ENCODE measurements at regions not wholly inside any gene's neighbourhood (a gene's known extent, or its start where the extent isn't known, plus 50 kb on each side); places are given as distances from the start of the nearest gene placed in this dataset.
"Not testable (repeated sequence)": the region's sequence is repeated elsewhere in the genome, so short reads cannot be mapped to it uniquely, and the experiment has no call there.

- Histone ChIP-seq H3K4me1 (no peaks in the 10 kb centered on the region), H3K36me3 (replicated peaks in 1 of 2; ENCODE audit: insufficient read depth in 1 of 2, low read depth in 2 of 2) (no peaks in the 10 kb centered on the region), H3K27me3 (no peaks in the 10 kb centered on the region), H3K4me3 (no peak overlapping the region), H3K9me3 (no peaks in the 10 kb centered on the region), H3K27ac (no peak overlapping the region)
- TF ChIP-seq POLR2A (IDR thresholded peaks at IDR 0.05) (no peak), CTCF (IDR thresholded peaks at IDR 0.05) (no peak)
- intact Hi-C loops (cut with DNase I) = no loop called here
- no peak for ATAC-seq
- no peak for DNase-seq
- whole genome bisulfite sequencing, 2 donors = 62 to 71% methylated on average over 3 of the region's 3 CpGs
Measured at GRCh38 chrX:114006664-114007063, 577.2 kb upstream of the HTR2C start.

- ATAC-seq = no peak
- DNase-seq = no peak
- intact Hi-C loops (cut with DNase I) = no loop called here
- Histone ChIP-seq H3K9me3 (no peaks in the 10 kb centered on the region), H3K36me3 (replicated peaks in 1 of 2; ENCODE audit: insufficient read depth in 1 of 2, low read depth in 2 of 2) (no peaks in the 10 kb centered on the region), H3K27ac (no peak overlapping the region), H3K4me3 (no peak overlapping the region), H3K27me3 (no peaks in the 10 kb centered on the region), H3K4me1 (no peaks in the 10 kb centered on the region)
- TF ChIP-seq CTCF (IDR thresholded peaks at IDR 0.05) (no peak), POLR2A (IDR thresholded peaks at IDR 0.05) (no peak)
- 15 to 21% methylated on average over 1 of the region's 1 CpG for WGBS, 2 donors
Measured at GRCh38 chrX:113996781-113997180, 587.1 kb upstream of the HTR2C start.

- H3K27ac ChIP-seq; H3K4me3 ChIP-seq; H3K4me1 ChIP-seq; H3K36me3 ChIP-seq (replicated peaks in 1 of 2; ENCODE audit: insufficient read depth in 1 of 2, low read depth in 2 of 2); H3K27me3 ChIP-seq; H3K9me3 ChIP-seq; DNase-seq; intact Hi-C loops (cut with DNase I); ATAC-seq: not testable (repeated sequence)
- WGBS, 2 donors = 68 to 81% methylated on average over 6 to 8 of the region's 9 CpGs
Measured at GRCh38 chrX:113991720-113992119, 592.2 kb upstream of the HTR2C start.

- H3K4me1 ChIP-seq; H3K4me3 ChIP-seq; H3K27me3 ChIP-seq; H3K36me3 ChIP-seq (replicated peaks in 1 of 2; ENCODE audit: insufficient read depth in 1 of 2, low read depth in 2 of 2); H3K27ac ChIP-seq; intact Hi-C loops (cut with DNase I); ATAC-seq; H3K9me3 ChIP-seq; DNase-seq: not testable (repeated sequence)
- 22 to 46% methylated on average over 5 of the region's 5 CpGs for WGBS, 2 donors
Measured at GRCh38 chrX:113990669-113991068, 593.2 kb upstream of the HTR2C start.

- intact Hi-C loops (cut with DNase I); H3K27me3 ChIP-seq; H3K27ac ChIP-seq; H3K36me3 ChIP-seq (replicated peaks in 1 of 2; ENCODE audit: insufficient read depth in 1 of 2, low read depth in 2 of 2); DNase-seq; H3K9me3 ChIP-seq; H3K4me1 ChIP-seq; ATAC-seq; H3K4me3 ChIP-seq: not testable (repeated sequence)
- WGBS, 2 donors = 70 to 82% methylated on average over 8 to 10 of the region's 10 CpGs
Measured at GRCh38 chrX:113988315-113988935, 595.5 kb upstream of the HTR2C start.

- 64 to 90% methylated on average over 1 of the region's 1 CpG for WGBS, 2 donors
- TF ChIP-seq CTCF (IDR thresholded peaks at IDR 0.05) = no peak
- TF ChIP-seq POLR2A (IDR thresholded peaks at IDR 0.05) = no peak
- H3K4me1 ChIP-seq = no peaks in the 10 kb centered on the region
- no peak overlapping the region for H3K4me3 ChIP-seq
- H3K36me3 ChIP-seq (replicated peaks in 1 of 2; ENCODE audit: insufficient read depth in 1 of 2, low read depth in 2 of 2) = no peaks in the 10 kb centered on the region
- ATAC-seq = no peak
- no peak for DNase-seq
- intact Hi-C loops (cut with DNase I) = no loop called here
- no peaks in the 10 kb centered on the region for H3K9me3 ChIP-seq
- H3K27ac ChIP-seq = no peak overlapping the region
- no peaks in the 10 kb centered on the region for H3K27me3 ChIP-seq
Measured at GRCh38 chrX:113986427-113986826, 597.5 kb upstream of the HTR2C start.
